HL-60 (cell line): ENCODE measurements at regions not wholly inside any gene's neighbourhood (a gene's known extent, or its start where the extent isn't known, plus 50 kb on each side); places are given as distances from the start of the nearest gene placed in this dataset.

Source experiments
- CTCF ChIP-seq: IDR thresholded peaks from one replicate; pipeline ENCODE4 v1.5.1; 2011; ENCODE audit warnings: low read length, control low read depth, inconsistent platforms; ENCODE audit not compliant: insufficient read depth
- REST ChIP-seq: IDR thresholded peaks from 2 replicates; pipeline ENCODE4 v1.6.1; 2012; ENCODE audit warnings: low read depth; ENCODE audit not compliant: insufficient replicate concordance

GRCh38 chr6:6847591-6847990 is 259.1 kb downstream of the LY86 start:
- TF ChIP-seq REST, result no peak
- no peak for TF ChIP-seq CTCF
